ENCODE measurements at regions not wholly inside any gene's neighbourhood (a gene's known extent, or its start where the extent isn't known, plus 50 kb on each side); places are given as distances from the start of the nearest gene placed in this dataset.

- H3K36me3 Mint-ChIP-seq (ENCODE audit: low read depth): no peaks in the 10 kb centered on the region
- no peak for DNase-seq
- TF ChIP-seq CTCF (IDR thresholded peaks at IDR 0.05): no peak
- H3K27ac Mint-ChIP-seq: no peak overlapping the region
- peaks cover 4% of the 10 kb centered on the region for H3K9me3 Mint-ChIP-seq
- H3K27me3 Mint-ChIP-seq (ENCODE audit: low read depth, poor library complexity): no peaks in the 10 kb centered on the region
- H3K4me3 Mint-ChIP-seq: no peak overlapping the region
- no peaks in the 10 kb centered on the region for H3K4me1 Mint-ChIP-seq
Measured at GRCh38 chr13:78826936-78827335, 168.0 kb upstream of the OBI1 start.

GRCh38 chr13:78826312-78826711, 167.4 kb upstream of the OBI1 start:
- H3K27ac Mint-ChIP-seq: no peak overlapping the region
- no peaks in the 10 kb centered on the region for H3K36me3 Mint-ChIP-seq (ENCODE audit: low read depth)
- peaks cover 5% of the 10 kb centered on the region for H3K4me1 Mint-ChIP-seq
- DNase-seq: no peak
- no peak overlapping the region for H3K4me3 Mint-ChIP-seq
- no peak for TF ChIP-seq CTCF (IDR thresholded peaks at IDR 0.05)
- H3K27me3 Mint-ChIP-seq (ENCODE audit: low read depth, poor library complexity): no peaks in the 10 kb centered on the region
- peaks cover 4% of the 10 kb centered on the region for H3K9me3 Mint-ChIP-seq

DNA sequence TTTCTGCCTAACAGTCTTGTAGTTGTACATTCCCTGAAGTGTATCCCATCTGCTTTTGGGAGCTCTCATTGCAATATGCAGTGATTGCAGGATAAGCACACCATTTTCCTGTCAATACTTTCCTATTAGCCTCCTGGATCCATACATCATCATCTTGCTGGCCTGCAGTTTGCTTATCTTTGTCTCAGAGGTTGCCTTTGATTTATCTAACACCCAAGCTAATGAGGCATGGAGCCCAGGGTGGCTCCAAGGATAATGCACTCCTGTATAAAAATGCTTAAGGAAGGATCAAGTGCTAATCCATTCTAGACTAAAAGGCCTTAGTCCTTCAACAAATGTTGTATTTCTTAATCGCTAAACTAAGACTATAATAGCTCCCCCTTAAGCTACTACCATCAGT, 161.6 kb upstream of the OBI1 start:
- H3K36me3 Mint-ChIP-seq (ENCODE audit: low read depth): no peaks in the 10 kb centered on the region
- H3K27me3 Mint-ChIP-seq (ENCODE audit: low read depth, poor library complexity): no peaks in the 10 kb centered on the region
- H3K4me3 Mint-ChIP-seq: no peak overlapping the region
- DNase-seq: no peak
- TF ChIP-seq CTCF (IDR thresholded peaks at IDR 0.05): no peak
- H3K4me1 Mint-ChIP-seq: peaks cover 19% of the 10 kb centered on the region
- H3K9me3 Mint-ChIP-seq: peaks cover 4% of the 10 kb centered on the region
- no peak overlapping the region for H3K27ac Mint-ChIP-seq

- peaks cover 17% of the 10 kb centered on the region for H3K4me1 Mint-ChIP-seq
- no peaks in the 10 kb centered on the region for H3K9me3 Mint-ChIP-seq
- peaks cover 4% of the 10 kb centered on the region for H3K27me3 Mint-ChIP-seq (ENCODE audit: low read depth, poor library complexity)
- no peak for TF ChIP-seq CTCF (IDR thresholded peaks at IDR 0.05)
- no peak for DNase-seq
- no peak overlapping the region for H3K27ac Mint-ChIP-seq
- H3K36me3 Mint-ChIP-seq (ENCODE audit: low read depth): no peaks in the 10 kb centered on the region
- no peak overlapping the region for H3K4me3 Mint-ChIP-seq
Measured at GRCh38 chr13:78816592-78816991, 157.6 kb upstream of the OBI1 start.

- Mint-ChIP-seq H3K4me1 (peaks cover 14% of the 10 kb centered on the region), H3K4me3 (no peak overlapping the region), H3K27me3 (ENCODE audit: low read depth, poor library complexity) (peaks cover 4% of the 10 kb centered on the region), H3K27ac (no peak overlapping the region), H3K9me3 (no peaks in the 10 kb centered on the region), H3K36me3 (ENCODE audit: low read depth) (no peaks in the 10 kb centered on the region)
- DNase-seq: no peak
- no peak for TF ChIP-seq CTCF (IDR thresholded peaks at IDR 0.05)
Measured at GRCh38 chr13:78816154-78816553, 157.2 kb upstream of the OBI1 start.

GRCh38 chr13:78806457-78806856, 147.5 kb upstream of the OBI1 start:
- no peaks in the 10 kb centered on the region for H3K36me3 Mint-ChIP-seq (ENCODE audit: low read depth)

More at GRCh38 chr13:78806457-78806856, 147.5 kb upstream of the OBI1 start:
- DNase-seq: no peak
- H3K27ac Mint-ChIP-seq: no peak overlapping the region
- peaks cover 2% of the 10 kb centered on the region for H3K27me3 Mint-ChIP-seq (ENCODE audit: low read depth, poor library complexity)
- no peaks in the 10 kb centered on the region for H3K4me1 Mint-ChIP-seq
- no peak overlapping the region for H3K4me3 Mint-ChIP-seq
- H3K9me3 Mint-ChIP-seq: peaks cover 5% of the 10 kb centered on the region
- peak; percentile 45 for TF ChIP-seq CTCF (IDR thresholded peaks at IDR 0.05)

Measured in nephron progenitor cell (in vitro differentiated cells).